NCI-H69 (cell line): ENCODE measurements at regions not wholly inside any gene's neighbourhood (a gene's known extent, or its start where the extent isn't known, plus 50 kb on each side); places are given as distances from the start of the nearest gene placed in this dataset.
A peak's percentile ranks its signal among the peaks of the same experiment; 100 is the strongest.

Experiments
- DNase-seq: peaks from one replicate; lab custom pipeline; 2025; lab: John Stamatoyannopoulos, UW

DNA sequence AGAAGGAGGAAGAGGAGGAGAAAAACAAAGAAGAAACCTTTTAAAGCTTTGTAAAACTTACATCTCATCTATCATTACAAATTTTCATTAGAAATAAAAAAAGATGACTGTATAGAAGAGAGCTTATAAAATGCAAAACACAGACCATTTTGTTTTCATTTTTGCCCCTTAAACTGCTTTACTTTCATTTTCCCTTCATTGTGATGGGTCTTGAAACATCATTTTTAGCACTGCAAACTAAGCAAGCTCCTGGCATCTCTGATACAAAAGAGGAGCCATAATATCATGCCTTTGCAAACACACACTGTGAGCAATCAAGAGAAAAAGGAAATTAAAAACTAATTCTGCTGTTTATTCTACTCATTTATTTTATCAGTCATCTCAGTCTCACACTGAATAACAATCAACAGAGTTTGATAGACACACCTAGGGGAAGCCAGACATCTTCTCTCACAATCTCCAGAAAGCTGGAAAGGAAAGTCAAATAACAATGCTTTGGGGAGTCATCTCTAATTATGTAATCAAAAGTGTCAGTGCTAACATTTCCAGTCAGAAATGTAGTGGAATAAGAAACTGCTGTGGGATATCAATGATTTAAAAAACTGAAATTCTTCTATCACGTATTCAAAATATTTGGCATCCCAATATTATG, 467.7 kb upstream of the FAT3 start:
- DNase-seq = no peak

DNA sequence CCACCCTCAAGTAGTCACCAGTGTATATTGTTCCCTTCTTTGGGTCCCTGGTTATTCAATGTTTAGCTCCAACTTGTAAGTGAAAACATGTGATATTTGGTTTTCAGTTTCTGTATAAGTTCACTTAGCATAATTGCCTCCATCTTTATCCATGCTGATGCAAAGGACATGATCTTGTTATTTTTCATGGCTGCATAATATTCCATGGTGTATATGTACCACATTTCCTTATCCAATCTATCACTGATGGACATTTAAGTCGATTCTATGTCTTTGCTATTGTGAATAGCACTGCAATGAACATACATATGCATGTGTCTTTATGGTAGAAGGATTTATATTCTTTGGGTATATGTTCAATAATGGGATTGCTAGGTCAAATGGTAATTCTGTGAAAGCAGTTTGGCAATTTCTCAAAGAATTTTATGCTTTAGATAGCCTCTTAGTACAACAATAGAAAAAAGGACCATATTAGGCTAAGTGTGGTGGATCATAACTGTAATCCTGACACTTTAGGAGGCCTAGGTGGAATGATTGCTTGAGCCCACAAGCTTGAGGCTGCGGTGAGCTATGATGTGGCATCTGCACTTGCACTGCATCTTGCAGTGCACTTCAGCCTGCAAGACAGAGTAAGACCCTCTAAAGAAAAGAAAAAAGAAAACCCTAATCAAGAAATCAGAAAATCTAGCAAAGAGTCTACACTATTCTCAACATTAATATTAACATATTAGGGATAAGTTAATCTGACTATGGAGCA, 468.5 kb upstream of the FAT3 start:
- DNase-seq = no peak

DNA sequence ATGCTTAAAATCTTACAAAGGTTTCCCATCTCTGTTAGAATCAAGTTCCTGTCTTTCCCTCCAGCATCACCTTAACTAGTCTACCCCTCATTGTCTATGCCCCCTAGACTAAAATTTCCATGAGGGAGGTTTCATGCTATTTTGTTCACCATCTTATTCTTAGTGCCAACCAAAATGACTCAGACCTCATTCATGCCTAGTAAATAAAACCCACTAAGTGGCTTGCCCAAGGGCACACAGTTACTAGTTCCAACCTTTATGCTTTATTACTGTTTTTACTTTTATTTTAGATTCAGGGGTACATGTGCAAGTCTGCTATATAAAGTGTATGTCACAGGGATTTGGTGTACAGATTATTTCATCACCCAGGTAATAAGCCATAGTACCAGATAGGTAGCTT, 469.1 kb upstream of the FAT3 start:
- no peak for DNase-seq

DNA sequence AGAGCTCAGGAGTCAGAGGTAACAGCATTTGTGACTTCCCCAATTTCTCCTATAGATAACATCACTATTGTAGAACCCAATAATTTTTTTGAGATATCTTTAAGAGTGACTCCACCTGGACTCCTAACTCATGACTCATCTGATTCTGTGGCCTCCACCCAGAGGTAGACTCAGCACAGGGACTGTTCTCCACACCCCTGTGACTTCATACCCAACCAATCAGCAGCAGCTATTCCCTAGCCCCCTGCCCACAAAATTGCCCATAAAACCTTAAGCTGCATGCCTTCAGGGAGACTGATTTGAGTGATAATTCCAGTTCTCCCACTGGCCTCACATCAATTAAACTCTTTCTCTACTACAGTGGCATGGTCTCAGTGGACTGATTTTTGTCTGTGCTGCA, 475.4 kb upstream of the FAT3 start:
- DNase-seq = no peak

DNA sequence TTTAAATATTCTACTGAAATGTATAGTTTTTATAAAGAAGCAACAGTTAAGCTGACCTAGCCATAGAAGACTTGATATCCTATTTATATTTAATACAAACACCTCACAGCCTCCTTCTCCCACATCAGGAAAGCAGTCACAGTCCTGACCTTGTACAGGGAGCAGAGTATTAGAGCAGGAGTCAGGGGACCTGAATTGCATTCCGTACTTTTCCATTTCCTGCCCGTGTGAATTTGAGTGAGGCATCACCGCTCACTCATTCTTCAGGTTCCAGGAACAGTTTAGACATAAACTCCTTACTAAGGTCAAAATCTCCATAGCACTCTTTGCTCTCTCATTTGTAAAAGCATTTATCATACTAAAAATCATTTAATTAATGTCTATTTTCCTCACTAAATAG, 482.5 kb upstream of the FAT3 start:
- no peak for DNase-seq

DNA sequence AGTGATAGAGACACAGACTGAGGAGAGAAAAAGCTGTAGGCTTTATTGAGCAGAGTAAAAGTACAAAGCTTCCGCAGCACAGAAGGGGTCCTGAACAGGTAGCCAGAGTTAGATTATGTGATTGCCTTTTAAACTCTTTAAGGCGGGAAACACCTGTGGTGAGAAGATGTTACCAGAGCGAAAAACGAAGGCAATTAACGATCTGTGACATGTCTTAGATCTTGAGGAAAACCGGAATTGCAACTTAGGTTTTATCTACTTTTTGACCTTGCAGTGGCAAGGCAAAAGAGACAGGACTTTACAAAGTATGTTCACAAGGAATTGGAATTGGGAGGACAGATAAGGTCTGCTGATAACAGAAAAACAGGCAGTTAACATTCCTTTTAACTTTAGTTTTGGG, 493.6 kb upstream of the FAT3 start:
- no peak for DNase-seq

DNA sequence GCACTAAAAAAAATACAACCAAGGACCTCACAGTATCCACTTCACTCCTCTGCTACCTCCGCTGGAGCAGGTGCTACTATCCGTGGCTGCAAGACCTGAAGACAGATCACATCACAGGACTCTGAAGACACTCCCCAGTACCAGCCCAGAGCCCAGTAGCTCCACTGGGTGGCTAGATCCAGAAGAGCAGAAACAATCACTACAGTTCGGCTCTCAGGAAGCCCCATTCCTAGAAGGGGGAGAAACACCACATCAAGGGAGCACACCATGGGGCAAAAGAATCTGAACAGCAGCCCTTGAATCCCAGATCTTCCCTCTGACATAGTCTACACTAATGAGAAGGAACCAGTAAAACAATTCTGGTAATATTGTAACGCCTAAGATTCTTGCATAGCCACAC, 494.0 kb upstream of the FAT3 start:
- DNase-seq = no peak

DNA sequence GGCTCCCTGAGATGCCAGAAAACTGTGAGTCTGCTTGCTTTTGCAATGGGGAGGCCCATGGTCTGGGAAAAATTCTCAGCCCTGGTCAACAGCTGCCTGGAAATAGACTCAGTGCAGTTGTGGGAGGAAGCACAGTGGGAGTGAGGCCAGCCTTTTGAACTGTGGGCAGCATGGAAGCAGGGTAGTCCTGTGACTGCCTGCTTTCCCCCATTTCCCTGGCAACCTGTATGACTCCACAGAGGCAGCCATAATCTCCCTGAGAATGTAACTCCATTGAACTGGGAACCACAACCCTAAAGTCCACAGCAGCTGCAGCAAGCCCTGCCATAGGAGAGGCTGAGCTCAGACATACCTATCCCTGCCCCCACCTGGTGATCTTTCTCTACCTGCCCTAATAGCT, 494.6 kb upstream of the FAT3 start:
- DNase-seq = no peak

DNA sequence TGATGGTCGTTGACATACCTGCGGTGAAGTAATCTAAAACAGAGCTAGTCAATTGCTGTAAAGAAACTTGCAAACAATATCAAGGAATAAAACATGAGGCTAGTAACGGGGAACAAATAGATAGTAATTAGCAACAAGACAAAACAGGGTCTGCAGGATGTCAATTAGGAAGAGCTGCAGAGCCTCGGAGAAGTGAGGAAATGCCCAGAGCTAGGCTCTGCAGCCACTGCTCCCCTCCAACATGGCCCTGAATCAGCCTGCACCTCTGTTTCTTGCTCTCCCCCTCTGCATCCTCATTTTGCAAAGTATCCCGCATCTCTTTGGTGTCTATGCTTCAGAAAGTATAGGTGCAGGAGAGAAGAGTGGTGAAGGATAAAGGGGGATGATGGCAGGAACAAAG, 507.4 kb upstream of the FAT3 start:
- peak; percentile 16 for DNase-seq

DNA sequence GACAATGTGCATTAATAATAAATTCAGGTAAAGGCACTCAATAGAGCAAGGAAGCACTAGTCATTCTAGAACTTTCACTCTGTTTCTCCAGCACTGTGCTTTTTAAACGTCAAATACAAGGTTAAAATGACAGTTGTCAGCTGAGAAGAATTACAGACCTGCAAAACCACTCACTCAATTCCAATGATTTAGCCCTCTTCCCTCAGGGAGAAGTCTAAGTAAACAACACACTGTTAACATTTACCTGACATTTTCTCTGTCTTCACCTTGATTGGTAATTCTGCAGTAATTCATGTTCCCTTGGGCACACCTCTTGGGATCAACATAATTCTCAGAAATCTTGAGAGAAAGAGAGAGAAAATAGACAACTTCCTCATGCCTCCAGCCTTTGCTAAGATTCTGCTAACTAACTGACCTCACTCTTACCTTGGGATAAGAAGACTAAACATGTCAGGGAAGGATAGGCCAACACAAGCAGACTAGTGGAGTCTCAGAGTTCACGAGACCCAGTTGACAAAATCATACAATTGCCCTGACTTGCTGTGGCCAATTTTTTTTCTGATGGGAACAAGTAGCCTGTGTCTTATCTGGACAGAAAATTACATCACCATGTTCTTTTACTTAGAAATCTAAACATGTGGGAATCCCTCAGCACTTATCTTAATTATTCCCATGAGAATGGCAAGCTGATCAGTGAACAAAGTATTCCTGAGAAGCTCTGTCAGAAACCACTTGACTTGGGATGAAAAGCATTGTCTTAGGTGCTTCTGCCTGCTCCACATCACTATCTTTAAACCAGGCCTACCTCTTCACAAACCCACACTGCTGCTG, 516.8 kb upstream of the FAT3 start:
- peak; percentile 62 for DNase-seq

DNA sequence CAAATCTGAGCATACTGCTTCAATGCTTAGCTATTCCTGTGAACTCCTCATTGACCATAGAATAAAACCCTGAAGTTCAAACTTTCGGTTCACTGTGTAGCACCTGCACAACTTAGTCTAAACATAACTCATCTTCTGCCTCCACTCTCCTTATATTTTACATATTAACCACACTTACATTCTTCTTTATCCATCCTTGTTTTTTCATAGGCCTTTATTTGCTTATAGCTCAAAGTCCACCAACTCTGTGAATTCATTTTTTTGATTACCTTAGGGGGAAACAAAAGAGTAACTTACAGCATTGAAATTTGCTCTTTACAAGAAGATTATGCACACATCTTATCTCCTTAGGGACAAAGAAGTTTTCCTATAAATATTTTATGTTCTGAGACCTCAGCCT, 521.6 kb upstream of the FAT3 start:
- DNase-seq = no peak

DNA sequence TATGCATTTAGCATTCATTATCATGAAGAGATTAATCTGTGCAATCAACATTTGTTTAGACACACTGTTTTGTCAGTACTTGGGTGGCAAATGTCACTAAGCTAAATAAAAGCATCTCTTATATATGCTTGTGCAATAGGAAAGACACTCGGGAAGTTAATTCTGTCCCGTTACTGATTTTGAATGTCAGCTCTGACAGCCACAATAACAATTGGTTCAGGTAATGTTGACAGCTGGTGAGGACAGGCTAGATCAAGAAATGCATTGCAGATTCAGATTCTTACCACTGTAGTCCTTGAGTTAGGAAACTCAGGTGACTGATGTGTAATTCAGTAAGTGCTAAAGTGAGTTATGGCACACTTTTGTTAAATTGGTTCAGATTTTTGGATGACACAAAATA, 523.8 kb upstream of the FAT3 start:
- DNase-seq = peak; percentile 61

DNA sequence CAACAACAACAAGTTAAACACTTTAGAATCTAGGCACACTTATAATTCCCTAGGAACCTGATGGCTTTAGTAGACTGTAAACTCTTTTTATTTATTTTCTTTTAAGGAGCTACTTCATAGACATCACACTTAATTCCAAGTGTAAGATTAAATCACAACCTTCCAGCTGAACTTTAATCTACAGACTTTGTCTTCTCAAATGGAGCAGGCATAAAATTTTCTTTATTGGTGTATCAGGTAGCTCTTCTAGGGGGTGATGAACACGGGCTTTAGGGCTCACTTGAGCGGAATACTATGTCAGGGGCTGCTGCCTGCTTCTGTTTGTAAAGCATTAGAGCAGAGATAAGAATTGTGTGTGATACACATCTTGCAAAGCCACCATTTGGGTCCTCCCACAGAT, 525.8 kb upstream of the FAT3 start:
- DNase-seq = no peak

DNA sequence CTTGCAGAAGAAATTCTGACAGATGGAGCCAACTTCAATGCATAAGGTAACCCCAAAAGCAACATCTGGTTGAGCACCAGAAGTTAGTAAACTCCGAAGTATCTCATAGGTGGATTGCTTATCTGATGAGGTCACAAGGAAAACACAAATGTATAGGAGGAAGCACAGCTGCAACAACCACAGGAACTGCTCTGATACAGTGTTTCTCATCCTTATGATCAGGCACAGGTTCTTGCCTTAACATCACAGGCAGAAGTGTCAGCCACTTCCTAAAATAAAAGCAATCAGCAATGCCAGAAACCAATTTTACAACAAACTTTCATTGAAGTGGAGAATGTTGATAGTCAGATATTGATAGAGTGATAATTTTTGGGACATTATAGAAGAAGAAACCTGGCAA, 530.3 kb upstream of the FAT3 start:
- no peak for DNase-seq

DNA sequence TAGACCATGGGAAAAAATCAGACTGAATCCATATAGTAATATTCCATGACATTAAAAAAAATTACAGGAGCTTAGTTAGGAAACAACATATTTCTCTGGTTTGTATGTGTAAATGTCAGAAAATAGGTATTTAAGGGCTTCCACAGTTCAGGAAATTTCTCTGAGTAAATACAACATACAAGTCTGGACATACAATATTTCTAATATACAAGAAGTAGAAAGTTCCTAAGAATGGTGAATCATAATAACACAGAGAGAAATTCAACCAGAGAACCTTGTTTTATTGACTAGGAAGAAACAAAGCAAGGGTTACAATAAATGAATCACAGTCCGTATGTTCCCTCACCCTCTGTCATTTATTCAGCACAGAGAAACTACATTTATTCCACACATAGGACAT, 532.7 kb upstream of the FAT3 start:
- DNase-seq = no peak

DNA sequence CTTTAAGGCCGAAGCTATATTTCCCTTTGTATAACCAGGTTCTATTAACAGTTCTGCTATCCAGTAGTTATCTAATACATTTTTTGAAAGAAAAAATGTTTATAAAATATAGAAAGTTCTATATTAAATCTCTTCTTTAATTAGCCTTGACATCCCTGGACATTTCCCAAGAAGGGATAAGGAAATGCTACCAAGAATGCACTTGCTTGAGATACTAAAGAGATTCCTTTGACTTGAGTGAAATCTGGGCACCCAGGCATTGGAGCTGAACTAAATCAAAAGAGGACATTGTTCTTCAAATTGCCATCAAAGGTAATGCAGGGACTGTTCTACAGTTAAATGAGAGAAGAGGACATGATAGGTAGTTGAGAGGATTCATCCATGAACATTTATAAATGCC, 535.9 kb upstream of the FAT3 start:
- no peak for DNase-seq

DNA sequence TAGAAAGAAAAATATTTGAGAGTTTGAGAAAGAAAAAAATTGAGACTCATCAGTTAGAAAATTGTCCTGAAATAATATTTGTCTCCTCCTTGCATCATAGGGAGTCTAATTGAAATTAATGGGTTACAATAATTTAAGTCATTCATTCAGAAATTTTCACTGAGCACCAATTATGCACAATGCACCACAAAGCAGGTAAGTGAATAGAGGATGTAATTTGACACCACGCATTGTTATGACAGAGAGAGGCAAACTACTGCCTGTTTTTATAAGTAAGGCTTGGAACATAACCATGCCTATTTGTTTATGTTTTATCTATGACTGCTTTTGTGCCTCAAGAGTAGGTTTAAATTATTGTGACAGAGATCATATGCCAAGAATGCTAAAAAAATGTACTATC, 537.9 kb upstream of the FAT3 start:
- peak; percentile 83 for DNase-seq

DNA sequence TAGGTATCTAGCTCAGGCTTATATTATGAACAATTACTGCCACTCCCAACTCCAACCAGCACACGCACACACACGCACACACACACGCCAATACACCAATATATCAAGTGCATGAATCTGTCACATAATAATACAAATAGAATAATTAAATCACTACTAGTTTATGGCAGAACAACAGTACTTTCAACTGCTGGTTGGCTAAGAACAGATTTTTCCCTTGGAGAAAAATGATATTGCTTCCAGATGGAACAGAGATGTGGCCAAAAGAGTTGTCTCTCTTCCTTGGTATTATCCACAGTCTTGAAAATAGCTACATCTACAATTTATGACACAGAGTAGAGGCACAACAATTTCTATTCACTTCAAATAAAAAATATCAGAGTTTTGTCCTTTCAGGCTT, 538.3 kb upstream of the FAT3 start:
- peak; percentile 29 for DNase-seq

DNA sequence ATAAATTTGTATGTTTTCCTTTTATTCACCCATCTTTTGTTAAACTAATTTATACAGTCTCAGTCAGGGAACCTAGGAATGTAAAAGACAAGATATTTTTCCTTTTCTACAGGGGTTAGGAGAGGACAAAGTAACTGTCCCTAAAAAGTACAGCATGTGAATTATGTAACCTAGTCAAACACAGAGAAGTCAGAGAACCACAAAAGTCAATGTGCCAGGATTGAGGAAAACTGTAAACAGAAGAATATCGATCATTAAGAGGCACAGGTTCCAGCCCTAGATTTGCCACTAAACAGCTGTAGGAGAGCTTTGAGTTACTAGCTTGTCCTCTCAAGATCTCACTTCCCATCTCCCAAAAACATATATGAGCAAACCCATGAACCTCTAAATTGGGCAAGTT, 550.9 kb upstream of the FAT3 start:
- no peak for DNase-seq

DNA sequence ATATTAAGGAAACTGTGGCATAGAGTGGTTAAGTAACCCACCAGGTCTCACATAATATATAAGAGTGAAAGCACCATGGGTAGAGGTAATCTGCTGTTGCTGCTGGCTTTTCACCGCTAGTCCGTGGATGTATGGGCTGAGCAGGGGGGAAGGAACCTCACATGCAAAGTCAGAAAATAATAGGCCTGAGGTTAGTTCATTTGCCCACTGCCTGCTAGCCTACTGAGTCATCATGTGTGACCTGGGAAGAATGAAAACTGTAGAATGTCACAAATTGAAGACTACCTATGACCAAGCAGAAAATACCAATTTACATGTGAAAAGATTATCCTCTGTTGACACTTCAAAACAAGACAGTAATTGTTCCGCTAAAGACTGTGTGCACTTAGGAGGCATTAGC, 560.1 kb upstream of the FAT3 start:
- DNase-seq = peak; percentile 89

DNA sequence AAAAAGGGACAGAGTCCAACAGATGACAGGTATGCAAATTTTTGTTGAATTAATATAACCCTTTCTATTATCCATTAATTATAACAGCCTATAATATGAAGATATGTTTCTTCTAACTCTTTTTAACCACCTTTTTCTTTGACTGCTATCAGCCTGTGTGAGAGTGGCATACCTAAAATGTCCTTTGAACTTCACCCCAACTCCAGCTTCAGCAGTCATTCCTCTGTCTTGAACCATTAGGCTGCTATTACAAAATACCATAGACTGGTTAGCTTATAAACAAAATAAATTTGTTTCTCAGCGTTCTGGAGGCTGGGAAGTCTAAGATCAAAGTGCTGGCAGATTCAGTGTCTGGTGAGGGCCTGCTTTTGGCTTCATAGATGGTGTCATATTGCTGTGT, 564.6 kb upstream of the FAT3 start:
- DNase-seq = no peak

DNA sequence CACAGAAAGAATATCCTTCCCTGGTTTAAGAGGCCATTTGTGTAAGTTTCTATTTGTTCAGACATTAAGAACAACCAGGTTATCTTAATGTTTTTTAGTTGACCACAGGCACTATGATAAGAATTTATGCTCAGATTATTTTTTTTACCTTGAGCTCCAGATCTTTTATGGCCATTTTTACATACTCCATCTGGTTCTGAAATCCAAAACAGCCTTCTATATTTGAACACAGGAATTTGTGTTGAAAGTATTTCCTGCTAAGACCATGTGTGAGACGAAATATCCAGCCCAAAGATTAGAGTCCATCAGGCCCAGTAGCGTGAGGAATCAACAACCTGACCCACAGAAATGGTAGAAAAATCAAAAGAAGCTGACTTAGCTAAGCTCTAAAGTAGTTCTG, 569.9 kb upstream of the FAT3 start:
- no peak for DNase-seq

DNA sequence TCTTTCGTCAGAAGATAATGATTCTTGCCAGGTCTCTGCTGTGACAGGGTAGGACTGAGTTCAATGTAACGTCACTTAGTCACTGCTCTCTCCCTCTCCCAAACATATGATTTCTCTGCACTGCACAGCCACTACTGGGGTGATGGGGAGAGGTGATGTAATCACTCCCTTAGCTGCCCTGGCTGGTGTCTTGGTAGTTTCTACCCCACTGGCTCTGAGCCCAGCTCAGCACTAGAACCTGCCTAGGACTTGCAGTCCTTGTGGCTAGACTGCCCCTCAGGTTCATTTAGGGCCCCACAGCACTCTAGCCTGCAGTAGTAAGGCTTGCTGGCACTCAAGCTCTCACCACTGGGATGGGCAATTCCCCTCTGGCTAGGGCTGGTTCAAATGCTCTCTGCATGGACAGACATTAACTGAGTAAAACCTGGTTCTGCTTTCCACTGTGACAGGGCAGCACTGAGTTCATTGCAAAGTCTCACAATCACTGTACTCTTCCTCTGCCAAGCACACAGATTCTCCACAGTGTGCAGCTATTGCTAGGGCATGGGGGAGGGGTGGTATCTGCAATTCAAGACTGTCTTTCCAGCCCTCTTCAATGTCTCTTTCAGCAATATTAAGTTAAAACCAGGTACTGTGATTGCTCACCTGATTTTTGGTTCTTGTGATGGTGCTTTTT, 571.4 kb upstream of the FAT3 start:
- peak; percentile 30 for DNase-seq
